GM18858 (cell line): ENCODE measurements at regions not wholly inside any gene's neighbourhood (a gene's known extent, or its start where the extent isn't known, plus 50 kb on each side); places are given as distances from the start of the nearest gene placed in this dataset.

Source experiments
- ATAC-seq: cut with Tn5 transposase; IDR thresholded peaks from one replicate; pipeline ENCODE4 v1.9.1; 2021; ENCODE audit not compliant: unreplicated experiment

- no peak for ATAC-seq
Observed at GRCh38 chr4:13059019-13059418, 425.1 kb downstream of the RAB28 start.

GRCh38 chr4:13056630-13057189 lies 427.4 kb downstream of the RAB28 start:
- no peak for ATAC-seq

- ATAC-seq, result no peak
Observed at GRCh38 chr4:13054420-13054970, 429.6 kb downstream of the RAB28 start.

GRCh38 chr4:13047591-13047990 lies 436.5 kb downstream of the RAB28 start:
- no peak for ATAC-seq

GRCh38 chr4:13036841-13037240 lies 447.3 kb downstream of the RAB28 start:
- no peak for ATAC-seq

GRCh38 chr4:13032936-13033335 lies 451.2 kb downstream of the RAB28 start:
- no peak for ATAC-seq

- ATAC-seq, result no peak
Observed at GRCh38 chr4:13024147-13025105, 459.7 kb downstream of the RAB28 start.

GRCh38 chr4:13007802-13008470 lies 476.2 kb downstream of the RAB28 start:
- no peak for ATAC-seq

GRCh38 chr4:12993923-12994322 lies 490.2 kb downstream of the RAB28 start:
- ATAC-seq, result no peak

- ATAC-seq, result no peak
Observed at GRCh38 chr4:12987284-12987683, 496.9 kb downstream of the RAB28 start.

- ATAC-seq, result no peak
Observed at GRCh38 chr4:12979797-12980196, 504.3 kb downstream of the RAB28 start.

GRCh38 chr4:12978310-12978709 lies 505.8 kb downstream of the RAB28 start:
- ATAC-seq, result no peak

- ATAC-seq, result no peak
Observed at GRCh38 chr4:12975511-12975910, 508.6 kb downstream of the RAB28 start.

GRCh38 chr4:12973522-12973921 lies 510.6 kb downstream of the RAB28 start:
- no peak for ATAC-seq

GRCh38 chr4:12968345-12968744 lies 515.8 kb downstream of the RAB28 start:
- ATAC-seq, result no peak

- no peak for ATAC-seq
Observed at GRCh38 chr4:12966726-12967125, 517.4 kb downstream of the RAB28 start.

- ATAC-seq, result no peak
Observed at GRCh38 chr4:12965334-12965733, 518.8 kb downstream of the RAB28 start.

- no peak for ATAC-seq
Observed at GRCh38 chr4:12963912-12964311, 520.2 kb downstream of the RAB28 start.

GRCh38 chr4:12963291-12963690 lies 520.8 kb downstream of the RAB28 start:
- ATAC-seq, result no peak

GRCh38 chr4:12961713-12962112 lies 522.4 kb downstream of the RAB28 start:
- ATAC-seq, result no peak

- no peak for ATAC-seq
Observed at GRCh38 chr4:12958436-12958835, 525.7 kb downstream of the RAB28 start.

GRCh38 chr4:12957108-12957507 lies 527.0 kb downstream of the RAB28 start:
- no peak for ATAC-seq
